ENCODE measurements at regions not wholly inside any gene's neighbourhood (a gene's known extent, or its start where the extent isn't known, plus 50 kb on each side); places are given as distances from the start of the nearest gene placed in this dataset.

DNA sequence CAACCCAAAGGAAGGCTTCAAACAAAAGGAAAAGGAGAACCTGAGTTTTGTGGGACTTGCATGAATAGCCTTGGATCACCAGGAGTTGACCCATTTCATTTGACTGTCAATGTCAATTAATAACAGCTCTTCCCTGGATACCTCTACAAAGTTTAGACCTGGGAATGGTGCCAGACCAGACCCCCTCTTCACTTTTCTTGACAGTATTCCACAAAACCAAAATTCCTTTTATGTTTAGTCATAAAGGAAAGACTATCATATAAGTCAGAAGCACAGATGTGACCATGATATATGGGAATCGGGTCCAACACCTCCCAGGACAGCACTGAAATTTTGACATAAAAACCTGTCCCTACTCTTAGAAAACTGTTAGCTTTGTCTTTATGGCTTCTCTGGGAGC is 191.8 kb downstream of the LYPLAL1 start:
- TF ChIP-seq, protein P1, sequence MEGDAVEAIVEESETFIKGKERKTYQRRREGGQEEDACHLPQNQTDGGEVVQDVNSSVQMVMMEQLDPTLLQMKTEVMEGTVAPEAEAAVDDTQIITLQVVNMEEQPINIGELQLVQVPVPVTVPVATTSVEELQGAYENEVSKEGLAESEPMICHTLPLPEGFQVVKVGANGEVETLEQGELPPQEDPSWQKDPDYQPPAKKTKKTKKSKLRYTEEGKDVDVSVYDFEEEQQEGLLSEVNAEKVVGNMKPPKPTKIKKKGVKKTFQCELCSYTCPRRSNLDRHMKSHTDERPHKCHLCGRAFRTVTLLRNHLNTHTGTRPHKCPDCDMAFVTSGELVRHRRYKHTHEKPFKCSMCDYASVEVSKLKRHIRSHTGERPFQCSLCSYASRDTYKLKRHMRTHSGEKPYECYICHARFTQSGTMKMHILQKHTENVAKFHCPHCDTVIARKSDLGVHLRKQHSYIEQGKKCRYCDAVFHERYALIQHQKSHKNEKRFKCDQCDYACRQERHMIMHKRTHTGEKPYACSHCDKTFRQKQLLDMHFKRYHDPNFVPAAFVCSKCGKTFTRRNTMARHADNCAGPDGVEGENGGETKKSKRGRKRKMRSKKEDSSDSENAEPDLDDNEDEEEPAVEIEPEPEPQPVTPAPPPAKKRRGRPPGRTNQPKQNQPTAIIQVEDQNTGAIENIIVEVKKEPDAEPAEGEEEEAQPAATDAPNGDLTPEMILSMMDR (IDR thresholded peaks at IDR 0.05), result no peak
- intact Hi-C loops (cut with DNase I, micrococcal nuclease), result no loop called here
- H3K9me3 ChIP-seq, result no peaks in the 10 kb centered on the region
- no peak for ATAC-seq
- no peak overlapping the region for H3K4me3 ChIP-seq
- no peak for DNase-seq
- H3K36me3 ChIP-seq (ENCODE audit: low read depth), result no peaks in the 10 kb centered on the region
- no peaks in the 10 kb centered on the region for H3K4me1 ChIP-seq (ENCODE audit: low read depth)

DNA sequence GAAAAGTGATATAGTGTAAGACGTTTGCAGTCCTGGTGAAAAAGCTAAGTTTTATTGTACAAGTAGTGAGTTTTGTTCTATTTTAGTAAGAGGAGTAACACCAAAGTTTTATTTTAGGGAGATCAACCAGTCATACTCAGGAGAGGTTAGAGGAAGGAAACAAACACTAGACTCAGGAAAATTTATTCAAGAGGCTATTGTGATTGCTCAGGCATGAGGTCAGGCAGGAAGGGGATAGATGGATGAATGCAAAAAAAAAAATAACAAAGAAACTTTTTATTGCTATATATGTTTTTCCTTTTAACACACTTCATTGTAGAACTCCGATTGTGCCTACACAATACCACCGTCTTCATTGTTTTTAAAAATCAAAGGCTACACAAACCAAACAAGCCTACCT is 189.0 kb downstream of the LYPLAL1 start:
- no peak for DNase-seq
- no peaks in the 10 kb centered on the region for H3K9me3 ChIP-seq
- intact Hi-C loops (cut with DNase I, micrococcal nuclease), result no loop called here
- ATAC-seq, result no peak
- TF ChIP-seq, protein P1 (IDR thresholded peaks at IDR 0.05), result no peak
- H3K36me3 ChIP-seq (ENCODE audit: low read depth), result no peaks in the 10 kb centered on the region
- H3K4me3 ChIP-seq, result no peak overlapping the region
- H3K4me1 ChIP-seq (ENCODE audit: low read depth), result no peaks in the 10 kb centered on the region

DNA sequence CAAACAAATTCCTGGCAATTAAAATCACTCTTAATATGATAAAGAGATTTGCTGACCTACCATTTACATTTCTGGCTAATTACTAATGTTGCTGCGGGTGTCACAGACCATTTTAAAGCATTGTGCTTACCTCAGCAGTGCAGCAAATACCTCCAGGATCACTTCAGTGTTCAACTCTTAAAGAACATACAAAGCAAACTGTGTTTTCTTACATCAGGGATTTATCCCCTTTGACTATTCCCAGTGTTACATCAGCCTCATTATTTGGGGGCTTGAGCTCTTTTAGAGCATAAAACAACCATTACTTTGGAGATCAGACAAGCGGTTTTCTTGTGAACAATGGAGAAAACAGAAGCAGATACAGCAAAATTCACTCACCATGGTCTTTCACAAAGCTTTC is 185.4 kb downstream of the LYPLAL1 start:
- no peak for ATAC-seq
- no peaks in the 10 kb centered on the region for H3K4me1 ChIP-seq (ENCODE audit: low read depth)
- H3K4me3 ChIP-seq, result no peak overlapping the region
- H3K36me3 ChIP-seq (ENCODE audit: low read depth), result no peaks in the 10 kb centered on the region
- no peaks in the 10 kb centered on the region for H3K9me3 ChIP-seq
- intact Hi-C loops (cut with DNase I, micrococcal nuclease), result no loop called here
- TF ChIP-seq, protein P1 (IDR thresholded peaks at IDR 0.05), result no peak
- DNase-seq, result no peak

DNA sequence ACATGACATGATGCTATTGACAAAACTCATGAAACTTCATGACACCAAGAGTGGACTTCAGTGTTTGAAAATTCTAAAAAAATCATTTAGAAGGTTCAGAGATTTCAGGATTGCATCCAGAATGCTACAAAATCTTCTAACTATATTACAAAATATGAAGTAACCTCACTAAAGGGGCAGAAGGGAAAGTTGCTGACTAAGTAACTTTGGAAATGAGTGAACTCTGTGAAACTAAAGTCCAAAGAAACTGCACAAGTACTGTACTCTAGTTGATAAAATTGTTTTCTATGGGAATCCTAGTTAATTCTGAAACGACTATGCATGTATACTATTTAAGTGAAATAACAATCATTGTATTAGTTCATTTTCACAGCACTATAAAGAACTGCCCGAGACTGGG is 184.4 kb downstream of the LYPLAL1 start:
- no peaks in the 10 kb centered on the region for H3K36me3 ChIP-seq (ENCODE audit: low read depth)
- ATAC-seq (no peak), DNase-seq (no peak)
- TF ChIP-seq, protein P1 (IDR thresholded peaks at IDR 0.05), result no peak
- H3K9me3 ChIP-seq, result no peaks in the 10 kb centered on the region
- intact Hi-C loops (cut with DNase I, micrococcal nuclease), result no loop called here
- no peaks in the 10 kb centered on the region for H3K4me1 ChIP-seq (ENCODE audit: low read depth)
- H3K4me3 ChIP-seq, result no peak overlapping the region

DNA sequence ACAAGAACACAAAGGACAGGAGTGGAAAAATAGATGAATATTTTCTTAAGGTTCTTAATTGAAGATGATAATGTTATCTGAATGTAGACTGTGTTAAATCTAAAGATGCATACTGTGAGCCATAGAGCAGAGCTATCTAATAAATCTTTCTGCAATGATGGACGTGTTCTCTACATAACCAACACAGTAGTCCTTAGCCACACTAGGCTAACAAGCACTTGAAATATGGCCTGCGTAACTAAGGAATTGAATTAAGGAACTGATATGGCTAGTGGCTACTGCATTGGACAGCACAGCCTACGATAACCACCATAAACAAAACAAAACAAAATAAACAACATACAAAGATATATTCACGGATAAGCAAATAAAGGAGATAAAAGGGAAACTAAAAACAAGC is 181.3 kb downstream of the LYPLAL1 start:
- TF ChIP-seq, protein P1 (IDR thresholded peaks at IDR 0.05), result no peak
- Histone ChIP-seq H3K36me3 (ENCODE audit: low read depth) (no peaks in the 10 kb centered on the region), H3K4me1 (ENCODE audit: low read depth) (no peaks in the 10 kb centered on the region), H3K9me3 (no peaks in the 10 kb centered on the region), H3K4me3 (no peak overlapping the region)
- no peak for DNase-seq
- intact Hi-C loops (cut with DNase I, micrococcal nuclease), result no loop called here
- no peak for ATAC-seq

DNA sequence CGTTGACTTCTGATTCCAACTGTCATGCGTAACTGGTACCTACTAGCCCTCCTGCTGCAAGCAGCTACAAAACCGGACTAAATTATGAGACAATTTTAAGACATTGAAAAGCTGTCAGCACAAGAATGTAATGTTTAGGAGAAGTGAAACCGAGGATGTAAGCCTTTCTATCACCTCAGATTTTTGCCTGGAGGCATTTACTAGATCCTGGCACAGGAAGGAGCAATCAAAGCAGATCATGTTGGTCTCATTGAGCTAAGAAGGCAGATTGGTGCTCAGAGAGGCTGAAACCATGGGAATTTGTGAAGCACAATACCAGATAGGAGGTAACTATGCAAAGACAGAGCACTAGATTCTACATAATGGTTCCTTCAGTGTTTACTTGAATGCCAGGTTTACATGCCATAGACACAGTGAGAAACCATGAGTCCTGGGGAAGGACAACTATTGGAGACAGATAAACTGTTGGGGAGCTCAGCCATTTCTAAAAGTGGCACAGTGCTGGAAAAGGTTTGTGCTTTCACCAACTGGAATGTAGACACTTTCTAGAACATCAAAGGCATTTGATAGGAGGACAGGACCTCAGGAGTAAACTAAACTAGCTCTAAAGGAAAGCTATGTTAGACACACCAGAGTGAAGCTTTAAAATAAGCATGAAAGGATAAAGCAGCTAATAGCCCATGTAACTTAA is 179.4 kb downstream of the LYPLAL1 start:
- TF ChIP-seq, protein P1 (IDR thresholded peaks at IDR 0.05), result no peak
- Histone ChIP-seq H3K4me1 (ENCODE audit: low read depth) (no peaks in the 10 kb centered on the region), H3K36me3 (ENCODE audit: low read depth) (no peaks in the 10 kb centered on the region), H3K4me3 (no peak overlapping the region), H3K9me3 (no peaks in the 10 kb centered on the region)
- intact Hi-C loops (cut with DNase I, micrococcal nuclease), result no loop called here
- DNase-seq (no peak), ATAC-seq (no peak)

All from mucosa of descending colon (tissue), 3 donors.